HG03135 (cell line): ENCODE measurements at regions not wholly inside any gene's neighbourhood (a gene's known extent, or its start where the extent isn't known, plus 50 kb on each side); places are given as distances from the start of the nearest gene placed in this dataset.

Source experiments
- ATAC-seq: cut with Tn5 transposase; IDR thresholded peaks from one replicate; pipeline ENCODE4 v1.9.1; 2021; ENCODE audit warnings: mild to moderate bottlenecking, moderate library complexity; ENCODE audit not compliant: unreplicated experiment

DNA sequence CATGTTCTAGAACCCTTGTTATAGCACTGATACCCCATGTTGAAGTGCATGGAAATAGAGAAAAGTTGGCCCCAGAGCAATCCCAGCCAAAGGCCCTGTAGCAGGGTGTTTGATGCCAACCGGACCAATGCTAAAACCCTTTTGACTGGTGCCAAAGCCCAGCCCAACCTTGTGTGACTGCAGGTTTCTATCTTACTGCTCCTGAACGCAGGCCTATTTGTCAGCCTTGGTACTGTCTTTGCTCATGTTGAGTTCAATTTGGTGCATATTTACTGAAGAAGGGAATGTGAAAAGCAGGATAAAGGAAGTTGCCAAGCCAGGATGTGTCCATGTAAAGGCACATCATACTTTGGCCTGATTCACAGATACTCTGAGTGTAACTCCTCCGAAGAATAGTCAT lies 51.7 kb upstream of the NFASC start:
- ATAC-seq, result no peak

- ATAC-seq, result no peak
Measured at GRCh38 chr1:204819495-204819894, 51.2 kb upstream of the NFASC start.
